Testis (tissue), 2 donors: ENCODE measurements at regions not wholly inside any gene's neighbourhood (a gene's known extent, or its start where the extent isn't known, plus 50 kb on each side); places are given as distances from the start of the nearest gene placed in this dataset.

Experiments
- POLR2A ChIP-seq: fragments of 450-650 bp; IDR thresholded peaks from one replicate; pipeline ENCODE4 v1.6.1; 2017; ENCODE audit warnings: antibody characterized with exemption, mild to moderate bottlenecking, moderate library complexity
- TF ChIP-seq, protein P1 (sequence below), 3 experiments: fragments of 450-650 bp in 2 of 3; fragments of 200-600 bp in 1 of 3; sonication (generic) in 1 of 3; IDR thresholded peaks; one replicate each; pipeline ENCODE4 v1.5.1; 2016 to 2019; ENCODE audit warnings: antibody characterized with exemption in 3 of 3, mild to moderate bottlenecking in 2 of 3, moderate library complexity in 1 of 3

DNA sequence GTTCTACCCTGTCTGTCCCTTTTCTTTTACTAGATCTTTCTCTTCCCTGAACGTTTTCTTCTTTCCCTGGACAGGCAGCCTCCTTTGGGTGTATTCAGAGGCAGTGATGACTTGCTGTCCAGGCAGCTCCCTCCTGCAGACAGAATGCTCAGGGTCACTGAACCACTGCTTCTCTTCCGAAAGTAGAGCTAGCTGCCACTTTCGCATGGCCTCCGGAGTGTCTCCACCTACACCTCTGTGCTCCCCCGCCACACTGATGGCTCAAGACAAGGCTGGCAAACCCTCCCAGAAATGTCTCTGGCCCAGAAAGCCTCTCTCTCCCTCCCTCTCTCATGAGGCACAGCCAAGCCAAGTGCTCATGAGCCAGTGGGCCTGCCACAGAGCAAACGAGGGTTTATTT, 207.8 kb downstream of the CDRT15L2 start:
- TF ChIP-seq, protein P1, sequence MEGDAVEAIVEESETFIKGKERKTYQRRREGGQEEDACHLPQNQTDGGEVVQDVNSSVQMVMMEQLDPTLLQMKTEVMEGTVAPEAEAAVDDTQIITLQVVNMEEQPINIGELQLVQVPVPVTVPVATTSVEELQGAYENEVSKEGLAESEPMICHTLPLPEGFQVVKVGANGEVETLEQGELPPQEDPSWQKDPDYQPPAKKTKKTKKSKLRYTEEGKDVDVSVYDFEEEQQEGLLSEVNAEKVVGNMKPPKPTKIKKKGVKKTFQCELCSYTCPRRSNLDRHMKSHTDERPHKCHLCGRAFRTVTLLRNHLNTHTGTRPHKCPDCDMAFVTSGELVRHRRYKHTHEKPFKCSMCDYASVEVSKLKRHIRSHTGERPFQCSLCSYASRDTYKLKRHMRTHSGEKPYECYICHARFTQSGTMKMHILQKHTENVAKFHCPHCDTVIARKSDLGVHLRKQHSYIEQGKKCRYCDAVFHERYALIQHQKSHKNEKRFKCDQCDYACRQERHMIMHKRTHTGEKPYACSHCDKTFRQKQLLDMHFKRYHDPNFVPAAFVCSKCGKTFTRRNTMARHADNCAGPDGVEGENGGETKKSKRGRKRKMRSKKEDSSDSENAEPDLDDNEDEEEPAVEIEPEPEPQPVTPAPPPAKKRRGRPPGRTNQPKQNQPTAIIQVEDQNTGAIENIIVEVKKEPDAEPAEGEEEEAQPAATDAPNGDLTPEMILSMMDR (IDR thresholded peaks at IDR 0.05) = no peak
- TF ChIP-seq POLR2A = no peak
